Activated naive CD4-positive, alpha-beta T cell treated with anti-CD3 and anti-CD28 coated beads, Interleukin-2, amount 10 ng/mL, durations not matched to agents 7 days and 5 days (primary cell): ENCODE measurements at regions not wholly inside any gene's neighbourhood (a gene's known extent, or its start where the extent isn't known, plus 50 kb on each side); places are given as distances from the start of the nearest gene placed in this dataset.

ENCODE experiments used
- CTCF ChIA-PET: fragments of 350-600 bp; sonication (Branson Sonifier 250); formaldehyde crosslinking; loops from one replicate; lab custom pipeline; 2021; ENCODE audit warnings: antibody characterized with exemption; lab: Charles Lee
- DNase-seq: peaks from one replicate; pipeline ENCODE4 v3.0.0-alpha.2; 2020
- H3K27ac Mint-ChIP-seq: one replicate; pipeline ENCODE4 v1.8.0; 2021; ENCODE audit warnings: mild to moderate bottlenecking, moderate library complexity, mixed read lengths
- H3K27me3 Mint-ChIP-seq: one replicate; pipeline ENCODE4 v1.8.0; 2021; ENCODE audit warnings: mild to moderate bottlenecking, mixed read lengths
- H3K36me3 Mint-ChIP-seq: one replicate; pipeline ENCODE4 v1.8.0; 2021; ENCODE audit warnings: mixed read lengths
- H3K4me1 Mint-ChIP-seq: one replicate; pipeline ENCODE4 v1.8.0; 2021; ENCODE audit warnings: mixed read lengths
- H3K4me3 Mint-ChIP-seq: one replicate; pipeline ENCODE4 v1.8.0; 2021; ENCODE audit warnings: mild to moderate bottlenecking, moderate library complexity, mixed read lengths
- H3K9me3 Mint-ChIP-seq: one replicate; pipeline ENCODE4 v1.8.0; 2021; ENCODE audit warnings: mixed read lengths

DNA sequence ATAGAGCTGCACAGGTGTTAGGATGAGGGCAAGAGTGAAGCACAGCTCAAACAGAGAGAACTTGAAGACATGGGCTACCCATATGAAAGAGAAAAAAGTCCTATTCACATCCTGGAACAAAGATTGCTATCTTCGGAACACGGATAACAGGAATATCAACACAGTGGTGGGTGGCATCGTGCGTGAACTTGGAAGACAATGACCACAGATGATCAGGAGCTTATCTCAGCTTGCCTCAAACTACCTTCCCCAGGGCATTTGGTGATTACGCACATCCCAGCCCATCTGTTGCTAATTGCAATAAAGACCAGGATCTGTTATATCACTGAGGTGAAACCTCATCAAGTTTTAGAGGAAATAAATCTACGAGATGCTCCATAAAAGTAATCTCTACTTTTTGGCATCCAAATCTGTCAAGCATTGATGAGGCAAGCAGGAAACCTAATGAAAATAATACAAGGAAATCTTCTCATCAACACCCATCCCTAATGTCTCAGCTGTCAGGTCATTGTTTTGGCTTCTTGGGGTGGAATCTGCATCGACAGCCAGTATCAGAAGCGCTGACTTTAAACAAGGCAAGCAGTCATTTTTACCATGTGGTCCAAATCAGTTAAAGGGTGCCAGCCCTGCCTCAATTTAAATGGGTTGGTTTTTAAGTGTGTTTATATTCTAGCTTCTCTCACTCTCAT lies 188.2 kb downstream of the SPCS3 start:
- no peak for DNase-seq
- Mint-ChIP-seq H3K27ac (no peak overlapping the region), H3K4me3 (no peak overlapping the region), H3K27me3 (no peaks in the 10 kb centered on the region), H3K9me3 (no peaks in the 10 kb centered on the region), H3K4me1 (no peaks in the 10 kb centered on the region), H3K36me3 (no peaks in the 10 kb centered on the region)
- CTCF ChIA-PET: no interaction called here

GRCh38 chr4:176508780-176509331 lies 189.1 kb downstream of the SPCS3 start:
- no peak for DNase-seq
- H3K36me3 Mint-ChIP-seq: no peaks in the 10 kb centered on the region
- H3K9me3 Mint-ChIP-seq: no peaks in the 10 kb centered on the region
- H3K27me3 Mint-ChIP-seq: no peaks in the 10 kb centered on the region
- H3K4me3 Mint-ChIP-seq: no peak overlapping the region
- no peaks in the 10 kb centered on the region for H3K4me1 Mint-ChIP-seq
- H3K27ac Mint-ChIP-seq: no peak overlapping the region
- CTCF ChIA-PET: no interaction called here

GRCh38 chr4:176525576-176525975 lies 205.8 kb downstream of the SPCS3 start:
- Mint-ChIP-seq H3K36me3 (no peaks in the 10 kb centered on the region), H3K27me3 (no peaks in the 10 kb centered on the region), H3K27ac (no peak overlapping the region), H3K4me3 (no peak overlapping the region), H3K9me3 (peaks cover 4% of the 10 kb centered on the region), H3K4me1 (no peaks in the 10 kb centered on the region)
- DNase-seq: no peak
- CTCF ChIA-PET: no interaction called here

DNA sequence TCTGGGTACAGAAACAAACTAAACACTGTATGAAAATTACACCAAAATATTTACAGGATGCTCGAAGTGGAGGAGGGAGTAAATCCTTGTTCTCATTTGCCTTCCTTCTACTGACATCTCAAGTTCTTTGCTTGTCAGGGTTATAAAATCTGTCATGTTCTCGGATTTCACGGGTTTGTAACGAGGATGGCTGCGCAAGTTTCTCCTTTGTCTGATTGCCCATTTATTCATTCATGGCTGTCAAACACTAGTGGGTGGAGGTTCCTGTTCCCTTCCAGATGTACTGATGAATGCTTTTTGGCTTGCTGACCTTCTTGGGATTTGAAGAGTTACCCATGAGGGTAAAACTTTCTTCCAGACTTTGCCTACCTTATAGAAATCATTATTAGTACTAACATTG lies 206.9 kb downstream of the SPCS3 start:
- CTCF ChIA-PET: no interaction called here
- no peaks in the 10 kb centered on the region for H3K9me3 Mint-ChIP-seq
- H3K4me1 Mint-ChIP-seq: no peaks in the 10 kb centered on the region
- H3K27me3 Mint-ChIP-seq: no peaks in the 10 kb centered on the region
- no peak for DNase-seq
- H3K27ac Mint-ChIP-seq: no peak overlapping the region
- H3K4me3 Mint-ChIP-seq: no peak overlapping the region
- H3K36me3 Mint-ChIP-seq: no peaks in the 10 kb centered on the region

- Mint-ChIP-seq H3K27me3 (no peaks in the 10 kb centered on the region), H3K4me3 (no peak overlapping the region), H3K4me1 (no peaks in the 10 kb centered on the region), H3K27ac (no peak overlapping the region), H3K36me3 (no peaks in the 10 kb centered on the region), H3K9me3 (no peaks in the 10 kb centered on the region)
- DNase-seq: no peak
- CTCF ChIA-PET: no interaction called here
These were observed 209.8 kb downstream of the SPCS3 start for GRCh38 chr4:176529574-176529973.

- DNase-seq: no peak
- no peaks in the 10 kb centered on the region for H3K27me3 Mint-ChIP-seq
These were observed 213.4 kb downstream of the SPCS3 start for GRCh38 chr4:176533159-176533558.

DNA sequence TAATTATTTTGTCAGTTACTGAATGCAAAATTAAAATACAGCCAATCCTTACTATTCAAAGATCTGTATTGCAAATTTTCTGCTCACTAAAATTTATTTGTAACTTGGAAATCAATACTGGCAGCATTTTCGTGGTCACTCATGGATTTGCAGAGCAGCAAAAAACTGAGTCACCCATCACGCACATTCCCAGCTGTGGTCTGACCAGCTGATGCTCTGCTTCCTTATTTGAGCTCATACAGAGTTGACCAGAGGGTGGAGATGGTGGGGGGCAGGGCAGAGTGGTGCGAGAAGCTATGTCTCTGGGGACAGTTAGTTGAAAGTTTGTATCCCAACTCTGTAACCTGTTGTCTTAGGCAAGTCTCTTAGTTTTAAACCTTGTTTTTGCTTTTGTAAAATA lies 214.8 kb downstream of the SPCS3 start:
- Mint-ChIP-seq H3K27me3 (no peaks in the 10 kb centered on the region), H3K27ac (no peak overlapping the region), H3K36me3 (no peaks in the 10 kb centered on the region), H3K4me1 (no peaks in the 10 kb centered on the region), H3K4me3 (no peak overlapping the region), H3K9me3 (no peaks in the 10 kb centered on the region)
- no peak for DNase-seq
- CTCF ChIA-PET: no interaction called here

More at GRCh38 chr4:176533159-176533558, 213.4 kb downstream of the SPCS3 start:
- Mint-ChIP-seq H3K27ac (no peak overlapping the region), H3K4me3 (no peak overlapping the region), H3K4me1 (no peaks in the 10 kb centered on the region), H3K9me3 (no peaks in the 10 kb centered on the region), H3K36me3 (no peaks in the 10 kb centered on the region)
- CTCF ChIA-PET: no interaction called here

DNA sequence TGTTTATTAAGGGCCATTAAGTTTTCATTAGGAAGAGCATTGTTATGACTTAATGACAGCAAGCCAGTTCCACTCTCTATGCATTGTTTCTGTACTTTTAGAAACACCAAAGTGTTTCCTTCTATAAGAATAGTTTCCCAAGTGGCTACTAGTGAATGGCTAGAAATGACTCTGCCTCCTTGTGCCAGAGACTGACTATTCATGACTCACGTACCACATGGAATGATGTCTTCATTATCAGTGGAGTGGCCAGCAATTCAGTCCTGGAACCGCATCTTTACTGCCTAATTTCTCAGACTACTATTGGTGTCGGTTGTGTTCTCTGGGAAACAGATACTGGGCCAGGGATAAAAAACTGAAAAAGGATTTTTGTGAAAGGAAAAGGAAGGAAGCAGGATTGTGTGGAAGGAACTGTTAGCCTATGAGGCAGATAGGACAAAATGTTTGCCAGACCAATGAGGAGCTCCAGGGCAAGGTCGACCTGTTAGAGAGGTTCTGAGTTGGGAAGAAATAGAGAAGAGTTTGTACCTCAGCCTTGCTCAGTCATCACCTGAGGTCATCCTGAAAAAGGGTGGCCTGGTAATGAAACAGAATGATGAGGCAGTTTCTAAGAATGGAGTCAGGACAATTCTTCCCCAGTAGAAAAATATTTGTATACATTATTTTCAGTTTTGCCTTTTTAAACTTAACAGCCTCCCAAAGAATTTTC lies 218.6 kb downstream of the SPCS3 start:
- H3K4me3 Mint-ChIP-seq: no peak overlapping the region
- no peak for DNase-seq
- peak overlapping the region; percentile 39 for H3K27ac Mint-ChIP-seq
- H3K27me3 Mint-ChIP-seq: no peaks in the 10 kb centered on the region
- CTCF ChIA-PET: no interaction called here
- H3K36me3 Mint-ChIP-seq: no peaks in the 10 kb centered on the region
- no peaks in the 10 kb centered on the region for H3K4me1 Mint-ChIP-seq
- H3K9me3 Mint-ChIP-seq: no peaks in the 10 kb centered on the region

DNA sequence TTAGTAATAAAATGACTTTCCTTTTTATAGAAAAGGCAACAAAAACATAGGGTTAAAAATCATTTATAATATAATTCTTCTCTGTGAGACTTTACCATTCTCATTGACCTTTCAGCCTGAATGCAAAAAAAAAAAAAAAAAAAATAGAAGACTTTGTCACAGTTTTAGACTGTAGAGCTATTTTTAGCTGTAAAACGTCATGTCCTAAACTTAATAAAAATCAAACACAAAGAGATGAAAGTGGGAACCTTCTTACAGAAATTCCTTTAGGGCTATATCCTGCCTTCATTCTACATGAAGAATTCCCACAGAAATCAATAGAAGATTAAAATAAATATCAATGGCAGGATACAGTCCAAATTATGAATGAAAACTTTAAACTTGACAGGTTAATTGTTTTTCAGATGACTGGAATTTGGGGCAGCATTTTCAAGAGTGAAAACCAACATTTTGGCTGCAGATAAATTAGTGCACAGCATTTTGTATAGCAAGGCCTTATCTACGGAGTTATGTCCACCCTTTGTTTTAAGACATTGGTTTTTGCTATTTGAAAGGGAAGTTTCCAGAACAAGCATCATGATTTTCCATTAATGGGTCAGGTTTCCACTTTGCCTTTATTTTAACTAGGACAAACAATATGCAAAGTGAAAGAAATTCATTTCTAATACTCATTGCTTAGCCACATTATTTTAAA lies 219.5 kb downstream of the SPCS3 start:
- Mint-ChIP-seq H3K4me3 (no peak overlapping the region), H3K9me3 (no peaks in the 10 kb centered on the region)
- CTCF ChIA-PET: no interaction called here

DNA sequence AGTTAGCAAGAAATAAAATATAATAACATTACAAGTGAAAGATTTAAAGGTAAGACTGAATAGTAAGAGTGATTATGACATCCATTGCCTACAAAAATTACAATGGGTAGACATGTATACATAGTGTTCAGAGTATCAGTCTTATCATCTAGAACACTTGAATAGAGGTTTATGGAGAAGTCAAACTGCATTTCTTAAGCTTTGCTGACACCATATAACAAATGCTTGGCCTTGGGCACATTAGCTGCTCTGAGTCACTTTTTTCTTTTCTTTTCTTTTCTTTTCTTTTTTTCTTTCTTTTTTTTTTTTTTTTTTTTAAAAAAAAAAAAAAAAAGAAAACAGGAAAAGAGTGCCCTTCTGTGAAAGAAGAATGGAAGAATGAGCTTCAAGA lies 220.0 kb downstream of the SPCS3 start:
- Mint-ChIP-seq H3K27me3 (no peaks in the 10 kb centered on the region), H3K36me3 (no peaks in the 10 kb centered on the region), H3K9me3 (no peaks in the 10 kb centered on the region), H3K4me3 (no peak overlapping the region), H3K27ac (no peak overlapping the region), H3K4me1 (no peaks in the 10 kb centered on the region)
- CTCF ChIA-PET: no interaction called here
- DNase-seq: no peak

More for the DNA sequence above, 219.5 kb downstream of the SPCS3 start:
- Mint-ChIP-seq H3K4me1 (no peaks in the 10 kb centered on the region), H3K27me3 (no peaks in the 10 kb centered on the region), H3K36me3 (no peaks in the 10 kb centered on the region), H3K27ac (no peak overlapping the region)
- no peak for DNase-seq

GRCh38 chr4:176540814-176541213 lies 221.0 kb downstream of the SPCS3 start:
- no peak overlapping the region for H3K27ac Mint-ChIP-seq
- no peak overlapping the region for H3K4me3 Mint-ChIP-seq
- H3K4me1 Mint-ChIP-seq: no peaks in the 10 kb centered on the region
- DNase-seq: no peak
- H3K36me3 Mint-ChIP-seq: no peaks in the 10 kb centered on the region
- no peaks in the 10 kb centered on the region for H3K27me3 Mint-ChIP-seq
- CTCF ChIA-PET: no interaction called here
- no peaks in the 10 kb centered on the region for H3K9me3 Mint-ChIP-seq

DNA sequence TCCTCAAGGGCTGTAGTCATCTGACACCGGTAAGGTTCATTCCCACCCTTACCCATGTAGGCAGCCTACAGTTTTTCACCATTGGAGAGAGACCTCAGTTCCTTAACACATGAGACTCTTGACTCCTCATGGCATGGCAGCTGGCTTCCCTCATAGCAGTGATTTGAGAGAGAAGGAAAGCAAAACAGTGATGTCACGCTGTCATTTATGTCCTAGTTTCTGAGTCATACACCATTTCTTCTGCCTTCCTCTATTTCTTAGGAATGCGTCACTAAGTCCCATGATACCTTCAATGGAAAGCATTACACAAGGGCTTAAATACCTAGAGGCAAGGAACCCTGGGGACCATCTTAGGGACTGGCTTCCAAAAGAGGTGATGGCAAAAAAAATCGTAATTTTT lies 226.1 kb downstream of the SPCS3 start:
- CTCF ChIA-PET: no interaction called here
- Mint-ChIP-seq H3K27me3 (no peaks in the 10 kb centered on the region), H3K4me3 (no peak overlapping the region), H3K9me3 (no peaks in the 10 kb centered on the region), H3K27ac (no peak overlapping the region), H3K36me3 (no peaks in the 10 kb centered on the region), H3K4me1 (no peaks in the 10 kb centered on the region)
- DNase-seq: no peak

DNA sequence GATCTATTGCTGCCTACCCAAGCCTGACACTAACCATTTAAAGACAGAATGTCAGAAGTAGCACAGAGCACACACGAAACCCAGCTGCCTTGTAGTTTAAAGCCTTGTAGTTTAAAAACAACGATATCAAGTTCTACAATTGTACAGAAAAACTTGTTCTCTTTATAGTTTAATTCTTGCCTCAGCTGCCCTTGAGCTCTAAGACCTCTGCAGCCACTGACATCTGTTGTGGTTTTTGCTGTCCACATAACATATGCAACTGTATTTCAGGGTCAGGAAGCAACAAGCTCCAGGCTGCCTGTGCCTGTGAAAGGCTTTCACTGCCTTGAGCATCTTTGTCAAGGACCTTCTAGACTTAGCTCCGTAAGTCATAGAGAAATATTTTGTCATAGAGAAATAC lies 227.2 kb downstream of the SPCS3 start:
- no peaks in the 10 kb centered on the region for H3K27me3 Mint-ChIP-seq
- no peaks in the 10 kb centered on the region for H3K4me1 Mint-ChIP-seq
- H3K9me3 Mint-ChIP-seq: no peaks in the 10 kb centered on the region
- CTCF ChIA-PET: no interaction called here
- H3K36me3 Mint-ChIP-seq: no peaks in the 10 kb centered on the region
- H3K27ac Mint-ChIP-seq: no peak overlapping the region
- no peak for DNase-seq
- H3K4me3 Mint-ChIP-seq: no peak overlapping the region

GRCh38 chr4:176548571-176548970 lies 228.8 kb downstream of the SPCS3 start:
- H3K4me1 Mint-ChIP-seq: no peaks in the 10 kb centered on the region
- H3K9me3 Mint-ChIP-seq: no peaks in the 10 kb centered on the region
- H3K36me3 Mint-ChIP-seq: no peaks in the 10 kb centered on the region
- H3K4me3 Mint-ChIP-seq: no peak overlapping the region
- H3K27me3 Mint-ChIP-seq: no peaks in the 10 kb centered on the region
- no peak overlapping the region for H3K27ac Mint-ChIP-seq
- CTCF ChIA-PET: no interaction called here
- DNase-seq: no peak
